ENCODE measurements at regions not wholly inside any gene's neighbourhood (a gene's known extent, or its start where the extent isn't known, plus 50 kb on each side); places are given as distances from the start of the nearest gene placed in this dataset.

GRCh38 chr20:11810311-11811083 is 107.2 kb upstream of the BTBD3 start:
- in situ Hi-C loops (cut with HindIII; ENCODE audit: low pct_unique_long_range_greater_than_20kb, low sequenced_read_pairs), result no loop called here

More at GRCh38 chr20:11810311-11811083, 107.2 kb upstream of the BTBD3 start:
- no peaks in the 10 kb centered on the region for H3K4me1 ChIP-seq (ENCODE audit: control insufficient read depth, insufficient read depth, low read length)
- DNase-seq (ENCODE audit: low read depth, low spot score), result no peak
- no peaks in the 10 kb centered on the region for H3K36me3 ChIP-seq (ENCODE audit: control insufficient read depth, insufficient read depth, low read length)
- CTCF ChIA-PET, result interaction anchor here (0.6 kb wide), 1 partner anchor 1848 kb away, joined by 4 read pairs; no protein-coding TSS in a partner anchor
- intact Hi-C loops (cut with micrococcal nuclease; ENCODE audit: unreplicated experiment), result no loop called here
- no peaks in the 10 kb centered on the region; the same call in 1 of the 2 replicates for H3K27me3 ChIP-seq (ENCODE audit: control insufficient read depth, insufficient read depth, low read length)
- H3K4me3 ChIP-seq (ENCODE audit: low read depth in 2 of 2, low read length in 2 of 2), result no peak overlapping the region
- POLR2A ChIA-PET, result no interaction called here
- H3K9me3 ChIP-seq (ENCODE audit: control insufficient read depth, insufficient read depth, low read depth, low read length), result no peaks in the 10 kb centered on the region
- no peak overlapping the region for H3K27ac ChIP-seq (ENCODE audit: low read length)
- TF ChIP-seq REST (IDR thresholded peaks at IDR 0.05; ENCODE audit: insufficient read depth in 1 of 2, low read depth in 2 of 2, low read length in 1 of 2), result no peak
- no peak for TF ChIP-seq CTCF (IDR thresholded peaks at IDR 0.05)
- TF ChIP-seq SIN3A (IDR thresholded peaks at IDR 0.05; ENCODE audit: borderline replicate concordance, insufficient read depth, low read depth, low read length), result no peak
- TF ChIP-seq POLR2AphosphoS5 (IDR thresholded peaks at IDR 0.05; ENCODE audit: low read depth, low read length), result no peak
- TF ChIP-seq TCF7L2 (IDR thresholded peaks at IDR 0.05; ENCODE audit: low read depth, low read length), result no peak
- BruUV-seq (replicated peaks), result no TSS peak
- no peak for ATAC-seq

Measured in Panc1 (cell line).